OCI-LY7 (cell line): ENCODE measurements at regions not wholly inside any gene's neighbourhood (a gene's known extent, or its start where the extent isn't known, plus 50 kb on each side); places are given as distances from the start of the nearest gene placed in this dataset.
"Not testable (repeated sequence)": the region's sequence is repeated elsewhere in the genome, so short reads cannot be mapped to it uniquely, and the experiment has no call there.

ENCODE experiments used
- BruUV-seq: library from RNA; stranded (reverse); fragments of 400-500 nt; replicated peaks from 2 replicates; lab custom pipeline; 2021; lab: Mats Ljungman, UMichigan
- CTCF ChIA-PET: fragments of 300-600 bp; sonication (Branson Sonifier 250); formaldehyde crosslinking; loops from one replicate; lab custom pipeline; 2022; ENCODE audit warnings: antibody characterized with exemption; ENCODE audit not compliant: unreplicated experiment; lab: Charles Lee
- POLR2A ChIA-PET: fragments of 300-600 bp; sonication (Branson Sonifier 250); formaldehyde crosslinking; loops from one replicate; lab custom pipeline; 2022; ENCODE audit warnings: antibody characterized with exemption; lab: Charles Lee
- DNase-seq: peaks from one replicate; pipeline ENCODE4 v3.0.0-alpha.2; 2015; ENCODE audit warnings: low spot score
- H2AFZ ChIP-seq: fragments of 200-600 bp; sonication (generic), shearing (Covaris generic); 2 replicates; pipeline ENCODE4 v1.6.1; 2014; ENCODE audit warnings: mild to moderate bottlenecking, antibody characterized with exemption, low read length, moderate library complexity
- H3K27ac ChIP-seq: fragments of 200-600 bp; sonication (generic); 2 replicates; pipeline ENCODE4 v1.5.1; 2014; ENCODE audit warnings: mixed run types, low read depth, mild to moderate bottlenecking, moderate library complexity, low read length, inconsistent platforms; ENCODE audit not compliant: poor library complexity, severe bottlenecking
- H3K36me3 ChIP-seq: fragments of 200-600 bp; sonication (generic); 2 replicates; pipeline ENCODE4 v1.6.1; 2014; ENCODE audit warnings: mild to moderate bottlenecking, antibody characterized with exemption, low read length, moderate library complexity, mixed read lengths; ENCODE audit not compliant: insufficient read depth
- H3K4me1 ChIP-seq: fragments of 200-600 bp; sonication (generic); 2 replicates; pipeline ENCODE4 v1.5.1; 2014; ENCODE audit warnings: mild to moderate bottlenecking, low read length; ENCODE audit not compliant: insufficient read depth, poor library complexity, severe bottlenecking
- H3K4me2 ChIP-seq: fragments of 200-600 bp; sonication (generic); 2 replicates; pipeline ENCODE4 v1.6.1; 2014; ENCODE audit warnings: mild to moderate bottlenecking, low read length
- H3K4me3 ChIP-seq: fragments of 200-600 bp; sonication (generic); 2 replicates; pipeline ENCODE4 v1.5.1; 2014; ENCODE audit warnings: mild to moderate bottlenecking, low read depth, low read length; ENCODE audit not compliant: poor library complexity, severe bottlenecking
- H3K79me2 ChIP-seq: fragments of 200-600 bp; sonication (generic); 2 replicates; pipeline ENCODE4 v1.6.1; 2016; ENCODE audit warnings: low read depth, mild to moderate bottlenecking, low read length, moderate library complexity, mixed read lengths; ENCODE audit not compliant: insufficient read depth
- H3K9me2 ChIP-seq: fragments of 200-600 bp; sonication (generic); 2 replicates; pipeline ENCODE4 v1.6.1; 2016; ENCODE audit warnings: mild to moderate bottlenecking, low read length, mixed read lengths; ENCODE audit not compliant: insufficient read depth
- H3K9me3 ChIP-seq: fragments of 200-600 bp; sonication (generic); 2 replicates; pipeline ENCODE4 v1.6.1; 2014; ENCODE audit warnings: mild to moderate bottlenecking, mixed run types, low read length, mixed read lengths
- H4K20me1 ChIP-seq: fragments of 200-600 bp; sonication (generic); 2 replicates; pipeline ENCODE4 v1.6.1; 2014; ENCODE audit warnings: mild to moderate bottlenecking, antibody characterized with exemption, low read length, moderate library complexity, mixed read lengths; ENCODE audit not compliant: insufficient read depth
- EZH2phosphoT487 ChIP-seq: fragments of 200-600 bp; sonication (generic); IDR thresholded peaks from 2 replicates; pipeline ENCODE4 v1.6.1; 2018; ENCODE audit warnings: low read depth, borderline replicate concordance, mild to moderate bottlenecking, mixed run types, antibody characterized with exemption, low read length, moderate library complexity, mixed read lengths
- intact Hi-C: fragments of 100-400 bp; cut with micrococcal nuclease; formaldehyde crosslinking; loops from one replicate; pipeline ENCODE4 v1.10.0; 2022; ENCODE audit not compliant: unreplicated experiment
- TF ChIP-seq, protein P1 (sequence below): fragments of 200-600 bp; sonication (generic); conservative IDR thresholded peaks from 2 replicates; pipeline ENCODE4 v1.5.1; 2014; ENCODE audit warnings: mild to moderate bottlenecking, antibody characterized with exemption, low read length, moderate library complexity, mixed read lengths

DNA sequence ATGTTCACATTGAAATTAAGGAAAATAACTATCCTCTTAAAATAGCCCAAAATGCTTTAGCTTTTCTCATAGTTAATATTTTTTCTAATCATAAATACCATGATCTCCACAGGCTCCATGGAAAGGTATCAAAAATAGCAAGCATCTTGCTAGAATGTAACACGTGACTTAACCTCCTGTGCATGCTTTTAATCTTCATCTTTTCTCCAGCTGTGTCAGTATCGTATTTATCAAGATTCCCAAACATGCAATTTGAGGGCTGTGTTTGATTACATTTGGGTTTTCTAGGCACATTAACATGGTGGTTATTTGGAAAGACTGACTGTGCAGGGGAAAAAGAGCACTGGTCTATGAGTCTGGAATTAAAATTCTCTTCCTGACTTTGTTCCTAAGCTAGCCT lies 472.5 kb upstream of the MCTP2 start:
- Histone ChIP-seq H3K9me2 (no peaks in the 10 kb centered on the region), H3K9me3 (no peaks in the 10 kb centered on the region), H3K36me3 (no peaks in the 10 kb centered on the region), H3K4me1 (no peaks in the 10 kb centered on the region), H3K27ac (no peak overlapping the region), H3K79me2 (no peaks in the 10 kb centered on the region), H3K4me2 (no peak overlapping the region), H2AFZ (no peak overlapping the region), H3K4me3 (no peak overlapping the region), H4K20me1 (no peaks in the 10 kb centered on the region)
- CTCF ChIA-PET: no interaction called here
- no TSS peak for BruUV-seq
- DNase-seq: no peak
- POLR2A ChIA-PET: interaction anchor here (0.7 to 1.1 kb wide), 2 partner anchors 17 to 18 kb away, joined by 4 to 5 read pairs; no protein-coding TSS in a partner anchor
- TF ChIP-seq EZH2phosphoT487: no peak
- TF ChIP-seq, protein P1, sequence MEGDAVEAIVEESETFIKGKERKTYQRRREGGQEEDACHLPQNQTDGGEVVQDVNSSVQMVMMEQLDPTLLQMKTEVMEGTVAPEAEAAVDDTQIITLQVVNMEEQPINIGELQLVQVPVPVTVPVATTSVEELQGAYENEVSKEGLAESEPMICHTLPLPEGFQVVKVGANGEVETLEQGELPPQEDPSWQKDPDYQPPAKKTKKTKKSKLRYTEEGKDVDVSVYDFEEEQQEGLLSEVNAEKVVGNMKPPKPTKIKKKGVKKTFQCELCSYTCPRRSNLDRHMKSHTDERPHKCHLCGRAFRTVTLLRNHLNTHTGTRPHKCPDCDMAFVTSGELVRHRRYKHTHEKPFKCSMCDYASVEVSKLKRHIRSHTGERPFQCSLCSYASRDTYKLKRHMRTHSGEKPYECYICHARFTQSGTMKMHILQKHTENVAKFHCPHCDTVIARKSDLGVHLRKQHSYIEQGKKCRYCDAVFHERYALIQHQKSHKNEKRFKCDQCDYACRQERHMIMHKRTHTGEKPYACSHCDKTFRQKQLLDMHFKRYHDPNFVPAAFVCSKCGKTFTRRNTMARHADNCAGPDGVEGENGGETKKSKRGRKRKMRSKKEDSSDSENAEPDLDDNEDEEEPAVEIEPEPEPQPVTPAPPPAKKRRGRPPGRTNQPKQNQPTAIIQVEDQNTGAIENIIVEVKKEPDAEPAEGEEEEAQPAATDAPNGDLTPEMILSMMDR: no peak
- intact Hi-C loops: no loop called here

DNA sequence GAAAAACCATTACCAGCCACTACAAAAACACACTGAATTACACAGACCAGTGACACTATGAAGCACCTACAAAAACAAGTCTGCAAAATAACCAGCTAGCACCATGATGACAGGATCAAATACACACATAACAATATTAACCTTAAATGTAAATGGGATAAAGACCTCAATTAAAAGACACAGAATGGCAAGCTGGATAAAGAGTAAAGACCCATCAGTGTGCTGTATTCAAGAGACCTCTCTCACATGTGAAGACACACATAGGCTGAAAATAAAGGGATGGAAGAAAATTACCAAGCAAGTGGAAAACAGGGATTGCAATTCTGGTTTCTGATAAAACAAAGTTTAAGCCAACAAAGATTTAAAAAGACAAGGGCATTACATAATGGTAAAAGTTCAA lies 482.7 kb upstream of the MCTP2 start:
- CTCF ChIA-PET: no interaction called here
- POLR2A ChIA-PET: no interaction called here
- no peak for DNase-seq
- H3K79me2 ChIP-seq: no peaks in the 10 kb centered on the region
- no peaks in the 10 kb centered on the region for H4K20me1 ChIP-seq
- TF ChIP-seq, protein P1: no peak
- TF ChIP-seq EZH2phosphoT487: no peak
- H2AFZ ChIP-seq: no peak overlapping the region
- no peaks in the 10 kb centered on the region for H3K9me2 ChIP-seq
- no peaks in the 10 kb centered on the region for H3K36me3 ChIP-seq
- no TSS peak for BruUV-seq
- no peak overlapping the region for H3K4me3 ChIP-seq
- no peaks in the 10 kb centered on the region for H3K4me1 ChIP-seq
- H3K27ac ChIP-seq: no peak overlapping the region
- intact Hi-C loops: no loop called here
- H3K4me2 ChIP-seq: no peak overlapping the region
- H3K9me3 ChIP-seq: no peaks in the 10 kb centered on the region

DNA sequence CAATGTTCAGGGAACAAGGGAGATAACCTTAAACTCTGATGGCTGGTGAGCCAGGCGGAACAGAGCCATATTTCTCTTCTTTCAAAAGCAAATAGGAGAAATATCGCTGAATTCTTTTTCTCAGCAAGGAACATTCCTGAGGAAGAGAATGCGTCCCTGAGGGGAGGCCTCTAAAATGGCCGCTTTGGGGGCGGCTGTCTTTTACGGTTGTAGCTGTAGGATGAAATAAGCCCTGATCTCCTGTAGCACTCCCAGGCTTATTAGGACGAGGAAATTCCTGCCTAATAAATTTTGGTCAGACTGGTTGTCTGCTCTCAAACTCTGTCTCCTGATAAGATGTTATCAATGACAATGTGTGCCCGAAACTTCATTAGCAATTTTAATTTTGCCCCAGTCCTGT lies 496.4 kb upstream of the MCTP2 start:
- H3K9me2 ChIP-seq, H3K27ac ChIP-seq, CTCF ChIA-PET, H4K20me1 ChIP-seq, H2AFZ ChIP-seq, H3K79me2 ChIP-seq, H3K4me2 ChIP-seq, DNase-seq, BruUV-seq, H3K4me3 ChIP-seq, H3K4me1 ChIP-seq, intact Hi-C loops, H3K9me3 ChIP-seq, H3K36me3 ChIP-seq: not testable (repeated sequence)
- POLR2A ChIA-PET: interaction anchor here (0.6 kb wide), 1 partner anchor 223 kb away, joined by 4 read pairs; no protein-coding TSS in a partner anchor
